Epidermal melanocyte (primary cell): ENCODE measurements at regions not wholly inside any gene's neighbourhood (a gene's known extent, or its start where the extent isn't known, plus 50 kb on each side); places are given as distances from the start of the nearest gene placed in this dataset.

Source experiments
- DNase-seq: peaks from one replicate; pipeline ENCODE4 v3.0.0; 2011; ENCODE audit warnings: low spot score; ENCODE audit not compliant: insufficient read length

DNA sequence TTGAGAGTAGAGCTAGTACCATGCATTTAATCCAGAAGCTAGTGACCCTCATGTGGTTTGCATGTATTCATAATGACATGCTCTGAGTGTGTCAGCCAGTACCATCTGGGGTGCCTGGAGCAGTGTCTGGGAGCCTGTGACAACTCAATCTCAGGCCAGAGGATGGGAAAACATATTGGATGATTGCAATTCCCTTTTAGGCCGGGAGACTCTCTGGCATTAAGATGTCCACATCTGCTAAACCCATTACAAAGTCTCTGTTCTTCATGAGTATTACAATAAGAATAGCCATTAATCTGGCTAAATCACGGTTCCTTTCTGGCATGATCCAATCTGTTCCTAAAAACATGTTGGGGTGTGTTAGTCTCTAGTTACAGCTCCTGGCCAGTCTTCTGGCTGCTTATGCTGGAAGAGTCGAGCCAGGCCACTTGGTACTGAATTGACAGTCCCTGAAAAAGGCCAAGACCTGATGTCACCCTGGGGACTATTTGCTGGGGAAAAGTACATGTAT, 475.7 kb downstream of the ENC1 start:
- DNase-seq, result no peak

DNA sequence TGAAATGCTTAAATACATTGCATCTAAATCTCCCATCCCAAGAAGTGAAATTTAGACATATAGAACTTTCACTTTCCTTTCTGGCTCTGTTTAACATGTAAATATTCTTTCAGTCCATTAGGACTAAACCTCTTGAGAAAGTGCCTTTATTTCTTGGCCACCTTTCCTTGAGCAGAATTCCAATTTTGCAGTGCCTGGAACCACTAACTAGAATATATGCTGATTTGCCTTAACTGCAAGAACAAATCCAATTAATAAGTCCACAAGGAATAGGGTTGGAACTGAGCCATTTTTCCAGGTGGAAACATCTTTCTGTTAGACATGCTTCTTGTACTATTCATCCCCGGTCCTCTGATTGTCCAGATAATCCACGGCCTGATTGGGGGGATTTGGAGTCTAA, 478.0 kb downstream of the ENC1 start:
- DNase-seq, result no peak

DNA sequence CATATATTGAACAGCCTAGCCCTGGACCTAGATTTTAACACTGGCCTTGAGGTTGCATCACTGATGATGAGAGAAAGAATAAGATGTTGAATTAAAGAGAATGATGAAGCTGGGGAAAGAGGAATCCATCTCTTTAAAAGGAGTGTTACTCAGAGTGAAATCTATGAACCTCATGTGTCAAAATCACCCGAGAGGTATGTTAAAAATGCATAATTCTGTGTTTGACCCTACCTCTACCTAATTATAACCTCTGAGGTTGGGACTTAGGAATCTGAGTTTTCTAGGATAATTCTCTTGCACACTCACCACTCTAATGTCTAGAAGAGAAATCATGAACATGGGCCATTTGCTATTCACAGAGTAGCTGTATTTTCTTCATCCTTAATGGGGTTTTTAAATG, 479.4 kb downstream of the ENC1 start:
- DNase-seq, result no peak

DNA sequence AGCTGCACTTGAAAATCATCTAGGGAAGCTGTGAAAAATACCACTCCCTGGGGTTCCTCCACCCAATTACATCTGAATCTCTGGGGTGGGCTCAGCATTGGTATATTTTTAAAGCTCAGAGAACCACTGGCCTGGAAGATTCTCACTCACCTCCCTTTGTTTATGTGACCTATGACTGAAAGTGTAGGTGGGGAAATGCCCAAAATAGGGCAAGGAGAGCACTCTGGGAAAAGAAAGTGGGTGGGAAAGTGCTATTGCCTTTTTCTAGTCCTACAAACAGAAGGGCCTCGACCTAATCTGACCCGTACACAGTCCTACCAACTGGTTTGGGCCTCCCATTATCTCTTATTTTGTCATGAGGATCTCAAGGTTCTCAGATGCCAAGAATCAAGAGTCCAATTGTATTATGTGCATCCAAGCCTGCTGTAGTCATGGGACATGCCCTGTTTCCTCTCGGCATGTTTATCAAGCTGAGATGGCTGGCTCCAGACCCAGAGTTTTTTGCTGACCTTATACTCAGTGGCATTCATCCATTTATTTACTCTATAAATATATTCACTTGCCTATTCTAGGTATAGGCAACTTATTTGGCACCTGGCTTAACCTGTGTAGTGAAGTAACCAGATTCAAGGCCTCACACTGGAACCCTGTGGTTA, 483.7 kb downstream of the ENC1 start:
- DNase-seq, result no peak

DNA sequence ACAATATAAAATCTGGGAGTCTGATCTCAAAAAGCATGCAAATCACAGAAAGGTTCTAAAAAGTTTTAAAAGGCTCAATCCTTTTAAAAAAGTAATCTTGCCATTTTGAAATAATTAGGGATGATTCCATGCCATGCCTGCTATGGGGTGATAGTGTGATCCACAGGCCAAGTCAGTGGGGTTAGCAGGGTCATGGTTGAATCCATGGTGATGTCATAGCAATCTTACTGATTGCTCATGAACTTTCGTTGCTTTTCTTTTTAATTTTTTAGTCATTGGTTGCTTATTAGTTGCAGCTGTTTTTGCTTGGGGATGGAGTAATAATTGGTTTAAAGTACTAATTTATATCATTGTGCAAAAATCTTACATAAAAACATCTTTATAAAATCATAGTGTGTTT, 485.0 kb downstream of the ENC1 start:
- DNase-seq, result no peak

DNA sequence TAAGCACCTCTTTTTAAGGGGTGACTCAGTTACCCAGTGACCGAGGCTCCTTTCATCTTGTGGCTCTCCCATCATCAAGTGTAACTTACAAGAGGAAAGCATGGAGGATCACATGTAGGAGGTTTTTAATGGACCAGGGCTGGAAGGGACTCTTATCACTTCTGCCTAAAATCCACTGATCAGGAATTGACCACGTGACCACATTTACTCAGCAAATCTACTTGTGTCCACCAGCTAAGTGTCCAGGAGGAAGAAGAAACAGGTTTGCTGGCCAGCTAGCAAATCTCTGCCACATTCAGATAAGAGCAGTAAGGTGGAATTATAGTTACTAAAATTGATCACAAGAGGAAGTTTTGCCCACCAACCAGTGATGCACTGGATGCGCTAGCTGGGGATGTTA, 486.0 kb downstream of the ENC1 start:
- no peak for DNase-seq

DNA sequence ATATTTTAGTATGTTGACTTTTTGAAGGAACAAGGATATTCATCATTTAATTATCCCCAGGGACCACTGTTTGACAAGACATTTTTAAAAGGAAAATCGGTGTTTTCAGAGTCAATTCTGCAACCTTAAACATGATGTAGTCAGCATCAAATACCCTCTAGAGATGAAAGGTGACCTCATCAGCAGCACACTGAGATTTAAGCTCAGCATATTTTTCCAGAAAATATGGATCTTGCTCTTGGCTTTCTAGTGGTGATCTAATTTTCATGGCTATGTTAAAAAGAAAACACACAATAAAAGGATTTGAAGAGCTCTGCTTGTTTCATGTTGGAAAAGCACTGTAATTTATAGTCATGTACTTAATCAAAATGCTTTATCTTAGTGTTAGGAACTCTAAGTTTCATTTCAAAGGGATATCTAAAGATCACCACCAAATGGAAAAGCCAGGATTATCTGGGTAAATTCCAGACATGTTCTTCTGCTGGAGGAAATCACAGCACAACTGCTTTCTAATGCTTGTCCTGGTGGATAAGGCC, 487.2 kb downstream of the ENC1 start:
- DNase-seq, result no peak

DNA sequence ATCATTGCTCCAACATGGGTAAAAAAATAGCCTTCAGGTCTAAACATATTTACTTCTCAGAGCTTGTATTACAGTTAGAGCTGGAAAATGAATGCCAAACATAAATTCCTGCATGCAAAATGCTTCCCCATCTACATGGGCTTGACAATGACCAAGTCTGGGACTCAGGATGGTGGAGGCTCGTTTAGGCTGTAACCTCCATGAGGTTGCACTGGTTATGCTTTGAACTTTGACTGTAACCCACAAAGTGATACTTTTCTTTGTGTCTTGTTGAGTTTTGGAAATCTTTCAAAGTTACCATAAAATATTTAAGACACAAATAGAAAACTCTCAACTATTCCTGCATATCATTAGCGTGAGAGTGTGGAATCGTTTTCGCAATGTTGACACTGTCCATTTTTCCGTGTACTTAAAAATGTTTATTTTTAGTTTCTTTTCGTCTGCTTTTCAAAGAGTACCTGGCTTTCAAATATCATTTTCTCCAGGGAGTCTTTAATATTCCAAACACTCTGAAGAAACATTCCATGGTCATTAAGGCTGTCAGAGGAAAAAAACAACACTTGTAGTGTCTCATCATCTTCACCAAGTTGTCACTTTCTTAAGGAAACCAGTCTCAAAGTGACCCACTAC, 487.8 kb downstream of the ENC1 start:
- no peak for DNase-seq

DNA sequence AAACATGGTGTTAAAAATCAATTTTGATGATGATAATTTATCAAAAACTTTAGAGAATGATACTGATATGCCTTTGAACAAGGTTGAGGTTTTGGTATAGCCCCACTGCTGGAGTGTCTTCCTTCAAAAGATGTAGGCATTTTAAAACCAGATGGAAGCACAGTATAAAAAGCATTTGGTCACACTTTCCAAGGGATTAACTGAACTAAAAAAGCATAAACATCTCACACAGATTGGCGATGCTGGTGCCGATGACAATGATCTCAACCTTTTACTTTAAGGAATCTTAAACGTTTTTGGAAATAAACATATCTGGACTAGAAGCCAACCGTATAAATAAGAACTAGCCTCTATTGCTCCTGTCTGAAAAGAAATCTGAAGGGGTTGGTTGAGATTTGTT, 488.4 kb downstream of the ENC1 start:
- DNase-seq, result no peak

DNA sequence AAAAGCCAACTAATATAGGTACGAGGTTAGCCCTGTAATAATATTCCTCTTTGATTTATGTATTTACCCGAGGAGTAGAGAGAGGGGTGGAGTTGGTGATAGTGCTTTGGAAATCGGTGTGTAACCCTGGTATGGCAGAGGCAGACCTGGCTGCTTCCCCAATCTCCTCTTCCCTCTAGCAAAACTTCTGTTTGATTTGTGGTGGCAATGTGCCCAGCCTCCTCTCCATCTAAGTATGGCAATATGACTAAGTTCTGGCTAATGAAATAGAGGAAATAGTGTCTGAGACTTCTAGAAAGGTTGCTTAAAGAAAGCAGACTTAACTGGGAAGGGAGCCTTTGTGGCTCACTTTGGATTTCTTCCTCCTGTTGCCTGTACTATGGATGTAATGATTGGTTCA, 491.1 kb downstream of the ENC1 start:
- no peak for DNase-seq

DNA sequence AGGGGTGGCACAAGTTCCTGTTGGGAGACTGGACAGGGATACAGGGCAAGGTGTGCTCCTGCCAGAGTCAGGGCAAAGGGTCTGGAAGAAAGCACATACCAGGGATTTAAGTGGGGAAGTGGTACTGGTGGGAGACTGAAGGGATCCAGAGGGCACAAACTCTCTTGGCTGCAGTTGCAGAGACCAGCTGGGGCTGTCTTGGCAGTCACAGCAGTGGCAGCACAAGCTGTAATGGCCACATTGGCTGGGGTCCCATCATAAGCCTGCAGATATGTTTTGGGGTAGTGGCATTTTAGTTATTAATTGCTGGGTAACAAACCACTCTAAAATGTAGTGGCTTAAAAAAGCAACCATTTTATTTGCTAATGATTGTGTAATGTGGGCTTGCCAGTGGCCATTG, 492.2 kb downstream of the ENC1 start:
- DNase-seq, result no peak

DNA sequence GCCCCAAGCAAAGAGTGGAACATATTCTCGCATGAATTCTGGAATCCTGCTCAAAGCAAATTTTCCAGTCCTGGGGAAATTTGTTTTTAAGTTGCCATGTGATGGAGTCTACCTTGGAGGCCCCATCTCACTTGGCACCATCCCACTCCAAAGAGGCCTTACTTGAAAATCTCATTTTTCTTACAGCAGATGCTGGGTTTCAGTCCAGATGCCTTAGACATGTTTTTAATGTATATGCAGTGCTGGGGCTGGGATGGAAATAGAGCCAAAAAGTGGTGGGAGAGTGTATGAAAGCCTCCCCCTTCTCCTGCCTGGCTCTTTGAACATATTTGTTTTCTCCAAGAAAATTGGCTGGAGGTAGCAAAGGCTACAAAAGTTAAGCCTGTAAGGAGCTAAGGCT, 493.7 kb downstream of the ENC1 start:
- no peak for DNase-seq

DNA sequence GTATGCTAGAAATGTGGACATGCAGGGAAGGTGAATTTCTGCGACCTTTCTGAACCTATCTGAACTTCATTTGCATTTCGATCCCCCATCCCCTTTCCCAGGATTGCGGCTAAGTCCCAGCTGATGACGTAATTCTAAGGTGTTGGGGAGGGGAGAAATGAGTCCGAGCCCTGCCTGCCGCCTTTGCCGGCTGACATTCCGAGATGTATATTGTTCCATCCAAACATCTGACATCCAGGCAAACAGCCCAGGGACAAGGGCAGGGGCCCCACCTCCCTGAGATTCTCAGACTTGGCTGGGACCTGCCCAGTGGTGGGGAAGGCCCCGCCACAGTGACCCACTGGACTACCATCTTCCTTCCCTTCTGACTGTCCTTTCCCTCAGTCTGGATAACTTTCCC, 494.6 kb downstream of the ENC1 start:
- DNase-seq, result no peak

DNA sequence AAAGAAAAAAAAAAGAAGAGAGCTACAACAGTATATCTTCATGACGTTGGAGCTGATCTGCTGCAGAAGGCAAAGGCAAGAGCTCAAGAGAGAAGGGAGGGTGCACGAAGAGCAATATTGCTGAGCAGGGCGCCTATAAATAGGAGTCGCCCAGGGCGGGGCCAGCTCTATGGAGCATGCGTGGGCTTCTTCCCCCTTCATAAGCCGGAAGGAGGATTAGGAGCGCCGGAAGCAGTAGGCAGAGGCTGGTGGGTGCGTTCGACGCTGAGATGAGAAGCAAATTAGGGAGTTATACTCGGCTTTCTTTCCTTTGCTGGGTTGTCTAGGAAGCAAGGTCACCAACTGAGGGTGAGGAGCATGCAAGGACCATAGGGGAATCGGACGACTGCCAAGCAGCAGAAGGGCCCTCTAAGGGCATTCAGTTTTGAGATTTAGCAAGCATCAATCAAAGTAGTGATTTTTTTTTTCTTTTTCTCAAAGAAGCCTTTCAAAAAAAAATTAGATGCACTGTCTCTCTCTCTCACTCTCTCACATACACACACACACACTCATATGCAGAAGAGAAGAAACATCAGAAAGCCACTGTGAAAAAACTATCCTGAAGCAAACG, 496.7 kb downstream of the ENC1 start:
- no peak for DNase-seq

DNA sequence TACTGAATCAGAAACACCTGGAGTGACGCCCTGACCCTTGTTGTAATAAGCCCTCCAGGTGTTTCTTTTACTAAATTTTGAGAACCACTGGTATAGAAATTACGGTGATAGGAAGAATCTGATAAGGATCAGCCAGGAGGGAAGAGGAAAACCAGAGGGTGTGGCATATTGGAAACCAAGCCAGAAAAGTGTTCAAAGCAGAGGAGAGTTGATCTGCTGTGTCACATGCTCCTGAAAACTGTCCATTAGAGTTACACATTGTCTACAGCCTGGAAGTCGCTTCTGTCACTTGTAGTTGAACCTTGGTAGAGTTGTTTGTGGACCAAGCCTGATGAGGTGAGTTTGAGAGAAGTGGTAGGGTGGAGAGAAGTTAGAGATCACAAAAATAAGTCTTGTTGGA, 497.4 kb downstream of the ENC1 start:
- no peak for DNase-seq

DNA sequence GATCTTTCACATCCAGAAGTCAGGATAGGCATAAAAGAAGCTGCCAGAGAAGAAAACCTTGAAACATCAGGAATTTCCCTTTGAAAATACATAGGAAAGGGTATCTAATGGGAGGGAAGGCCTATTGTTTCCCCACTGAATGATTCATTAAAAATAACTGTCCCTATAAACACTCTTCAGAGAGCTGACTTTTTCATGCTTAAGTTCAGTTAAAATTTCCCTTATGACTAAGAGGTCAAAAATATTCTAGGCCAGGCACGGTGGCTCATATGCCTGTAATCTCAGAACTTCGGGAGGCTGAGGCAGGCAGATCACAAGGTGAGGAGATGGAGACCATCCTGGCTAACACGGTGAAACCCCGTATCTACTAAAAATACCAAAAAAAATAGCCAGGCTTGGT, 499.5 kb downstream of the ENC1 start:
- DNase-seq, result no peak

DNA sequence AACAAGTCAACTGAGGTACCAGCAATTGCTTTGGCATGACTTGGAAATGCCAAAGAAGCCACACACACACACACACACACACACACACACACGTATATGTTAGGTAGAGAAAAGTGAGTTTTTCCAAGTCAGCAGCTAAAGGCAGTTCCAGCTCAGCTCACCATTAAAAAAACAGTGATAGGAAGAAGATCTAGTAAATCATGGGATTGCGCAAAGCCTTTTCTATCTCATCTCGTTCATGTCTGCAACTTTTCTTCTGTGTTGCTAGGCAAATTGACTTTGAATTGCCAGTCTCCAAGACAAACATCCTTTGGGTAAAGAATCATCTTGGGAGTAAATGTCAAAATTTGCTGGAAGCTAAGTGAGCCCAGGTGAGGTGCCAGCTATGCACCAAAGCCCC, 500.1 kb downstream of the ENC1 start:
- DNase-seq, result no peak

DNA sequence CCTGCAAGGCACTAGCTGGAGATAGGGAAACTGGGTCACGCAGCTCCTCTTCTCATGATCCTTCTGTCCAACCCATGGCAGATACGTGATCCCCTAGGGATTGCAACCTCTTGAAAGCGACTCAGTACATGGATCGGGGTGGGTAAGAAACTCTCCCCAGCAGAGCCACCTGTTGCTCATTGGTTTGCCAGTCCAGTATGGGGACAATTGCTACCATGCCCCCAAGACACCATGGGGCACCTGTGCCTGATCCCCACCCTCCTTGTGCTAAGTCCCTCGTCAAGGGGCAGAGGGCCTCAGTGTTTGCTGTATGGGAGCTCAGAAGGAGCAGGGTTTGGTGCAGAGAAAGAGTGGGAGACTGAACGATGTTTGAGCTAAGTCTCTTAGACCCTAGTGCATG, 500.9 kb downstream of the ENC1 start:
- no peak for DNase-seq

DNA sequence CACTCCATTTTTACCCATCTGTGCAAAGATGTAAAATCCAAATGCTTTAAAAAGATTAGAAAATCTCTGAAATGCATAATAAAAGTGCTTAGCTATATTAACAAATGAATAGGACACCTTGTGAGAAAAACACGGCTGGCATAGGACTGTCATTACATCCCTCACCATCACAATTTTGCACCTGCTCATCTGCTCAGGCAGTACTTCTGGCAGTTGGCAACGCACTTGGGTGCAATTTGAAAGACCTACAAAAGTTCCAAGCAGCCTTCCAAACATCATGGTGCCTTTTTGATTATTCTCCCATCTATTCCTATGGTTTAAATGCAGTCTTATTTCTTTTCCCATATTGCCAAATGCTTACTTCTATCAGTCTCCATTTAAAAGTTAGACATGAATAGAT, 501.8 kb downstream of the ENC1 start:
- DNase-seq, result no peak

DNA sequence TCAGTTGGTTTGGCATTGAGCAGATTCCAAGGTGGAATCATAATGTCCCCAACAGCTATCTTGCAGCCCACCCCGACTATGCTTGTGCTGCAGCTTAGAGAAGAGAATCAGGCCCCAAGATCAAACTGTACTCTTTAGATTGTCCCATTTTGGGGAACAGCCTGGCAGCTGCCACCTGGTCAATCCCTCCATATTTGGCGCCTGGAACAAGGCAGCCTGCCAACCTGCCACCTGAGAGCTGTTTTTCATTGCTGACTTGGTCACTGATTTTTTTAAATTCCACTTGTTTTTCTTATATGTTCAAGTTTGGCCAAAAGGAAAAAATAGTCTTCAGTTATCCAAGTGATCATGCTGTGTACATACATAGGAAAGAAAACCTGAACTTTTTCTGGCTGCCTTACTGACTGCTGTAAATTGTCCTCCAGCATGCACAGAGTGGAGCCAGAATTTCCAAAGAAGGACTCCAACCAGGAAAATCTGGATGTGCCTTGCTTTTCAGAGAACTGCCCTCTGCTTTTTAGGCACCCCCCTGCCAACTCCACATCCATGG, 504.2 kb downstream of the ENC1 start:
- DNase-seq, result no peak

DNA sequence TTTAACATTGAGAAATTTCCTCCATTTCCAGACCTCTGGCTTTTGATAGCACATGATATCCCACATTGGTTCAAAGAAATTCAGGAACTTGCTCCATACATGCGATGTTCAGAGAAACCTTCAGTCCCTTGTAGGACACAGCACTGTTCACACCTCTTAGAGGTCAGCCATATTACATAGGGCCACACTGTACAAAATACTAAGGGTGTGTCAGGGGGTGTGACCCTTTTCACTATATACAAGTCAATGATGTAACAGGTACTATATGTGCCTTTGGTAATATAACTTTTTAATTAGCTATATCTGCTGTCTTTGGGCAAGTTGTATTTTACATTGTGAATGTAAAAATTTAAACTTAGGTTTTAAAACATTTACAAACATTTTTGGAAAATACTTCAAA, 505.5 kb downstream of the ENC1 start:
- no peak for DNase-seq

DNA sequence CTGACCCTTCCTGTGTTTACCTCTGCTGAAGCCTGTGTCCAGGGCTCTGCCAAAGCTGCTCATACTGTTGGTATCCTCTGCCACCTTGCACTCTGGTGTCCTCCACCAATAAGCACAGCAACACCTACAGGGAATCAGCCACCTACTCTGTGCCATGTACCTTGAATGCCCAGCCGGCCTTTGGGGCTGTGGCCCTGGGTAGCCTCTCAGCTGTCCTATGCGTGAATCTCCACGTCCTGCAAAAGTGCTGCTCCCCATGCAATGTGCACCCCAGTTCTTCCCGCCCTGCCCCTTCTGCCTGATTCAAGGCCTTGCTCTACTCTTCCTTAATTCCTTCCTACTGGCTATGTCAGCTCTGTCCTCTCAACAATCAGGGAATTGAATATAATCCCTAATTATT, 506.5 kb downstream of the ARHGEF28 start:
- no peak for DNase-seq
